Esophagus (tissue), 2 donors: ENCODE measurements at regions not wholly inside any gene's neighbourhood (a gene's known extent, or its start where the extent isn't known, plus 50 kb on each side); places are given as distances from the start of the nearest gene placed in this dataset.

ENCODE experiments used
- H3K27ac ChIP-seq, 2 donors: one replicate each; pipeline ENCODE4 v1.5.1; 2013; ENCODE audit warnings: low read depth in 2 of 2, mild to moderate bottlenecking in 2 of 2, inconsistent platforms in 1 of 2, low read length in 1 of 2, moderate library complexity in 1 of 2
- H3K27me3 ChIP-seq, 2 donors: one replicate each; pipeline ENCODE4 v1.6.1; 2013; ENCODE audit warnings: low read length in 2 of 2, control low read depth in 1 of 2, mild to moderate bottlenecking in 1 of 2; ENCODE audit not compliant: insufficient read depth in 2 of 2, control insufficient read depth in 1 of 2
- H3K36me3 ChIP-seq, 2 donors: one replicate each; pipeline ENCODE4 v1.6.1; 2013; ENCODE audit warnings: low read length in 1 of 2; ENCODE audit not compliant: control insufficient read depth in 2 of 2, insufficient read depth in 2 of 2
- H3K4me1 ChIP-seq, 2 donors: one replicate each; pipeline ENCODE4 v1.6.1; 2013; ENCODE audit warnings: low read length in 1 of 2; ENCODE audit not compliant: control insufficient read depth in 2 of 2, insufficient read depth in 2 of 2
- H3K4me3 ChIP-seq, 2 donors: one replicate each; pipeline ENCODE4 v1.5.1; 2013; ENCODE audit warnings: low read length in 2 of 2, mild to moderate bottlenecking in 2 of 2, low read depth in 1 of 2, moderate library complexity in 1 of 2
- H3K9me3 ChIP-seq, 2 donors: one replicate each; pipeline ENCODE4 v1.6.1; 2013; ENCODE audit warnings: mild to moderate bottlenecking in 2 of 2, low read depth in 1 of 2, low read length in 1 of 2, moderate library complexity in 1 of 2; ENCODE audit not compliant: control insufficient read depth in 2 of 2, insufficient read depth in 1 of 2
- WGBS, 2 donors: extraction: QIAGEN DNeasy Blood & Tissue Kit; methylation state at CpG; one replicate each; pipeline ENCODE4 v1.1.7; 2013; 5-methylcytosine and 5-hydroxymethylcytosine counted together
- donor health status: healthy with polysubstance abuse.
- donor health status: Bipolar disorder and iron deficiency.

- peaks cover 0 to 2% of the 10 kb centered on the region in 2 donors for H3K9me3 ChIP-seq
- WGBS, 2 donors = 67 to 72% methylated on average over 15 of the region's 15 CpGs
- H3K27me3 ChIP-seq = no peaks in the 10 kb centered on the region
- no peaks in the 10 kb centered on the region for H3K4me1 ChIP-seq
- H3K4me3 ChIP-seq = no peak overlapping the region
- H3K27ac ChIP-seq = no peak overlapping the region
- no peaks in the 10 kb centered on the region for H3K36me3 ChIP-seq
These were observed 238.8 kb upstream of the ADAMTS16 start for GRCh38 chr5:4901305-4901811.

DNA sequence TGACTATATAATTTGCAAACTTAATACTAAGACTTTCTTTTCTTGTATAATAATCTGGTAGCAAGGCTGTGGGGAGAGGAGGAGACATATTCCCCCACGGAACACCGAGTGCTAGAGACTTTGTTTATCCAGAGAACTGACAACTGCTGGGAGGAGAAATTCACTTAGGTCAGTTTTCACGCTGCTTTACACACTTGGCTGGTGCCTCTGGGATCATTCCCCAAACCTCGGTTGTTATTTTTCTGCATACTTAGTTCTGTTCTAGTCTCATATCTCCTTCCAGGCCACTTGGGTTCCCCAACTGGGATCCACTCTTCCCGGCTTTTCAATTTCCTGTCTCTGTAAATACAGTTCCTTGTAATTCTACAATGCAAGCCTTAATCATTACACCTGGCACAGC, 238.2 kb upstream of the ADAMTS16 start:
- Histone ChIP-seq H3K4me1 (no peaks in the 10 kb centered on the region), H3K27me3 (no peaks in the 10 kb centered on the region), H3K4me3 (no peak overlapping the region), H3K9me3 (peaks cover 0 to 2% of the 10 kb centered on the region in 2 donors), H3K27ac (no peak overlapping the region), H3K36me3 (no peaks in the 10 kb centered on the region)
- 63% methylated on average over 5 of the region's 5 CpGs for WGBS, 2 donors

DNA sequence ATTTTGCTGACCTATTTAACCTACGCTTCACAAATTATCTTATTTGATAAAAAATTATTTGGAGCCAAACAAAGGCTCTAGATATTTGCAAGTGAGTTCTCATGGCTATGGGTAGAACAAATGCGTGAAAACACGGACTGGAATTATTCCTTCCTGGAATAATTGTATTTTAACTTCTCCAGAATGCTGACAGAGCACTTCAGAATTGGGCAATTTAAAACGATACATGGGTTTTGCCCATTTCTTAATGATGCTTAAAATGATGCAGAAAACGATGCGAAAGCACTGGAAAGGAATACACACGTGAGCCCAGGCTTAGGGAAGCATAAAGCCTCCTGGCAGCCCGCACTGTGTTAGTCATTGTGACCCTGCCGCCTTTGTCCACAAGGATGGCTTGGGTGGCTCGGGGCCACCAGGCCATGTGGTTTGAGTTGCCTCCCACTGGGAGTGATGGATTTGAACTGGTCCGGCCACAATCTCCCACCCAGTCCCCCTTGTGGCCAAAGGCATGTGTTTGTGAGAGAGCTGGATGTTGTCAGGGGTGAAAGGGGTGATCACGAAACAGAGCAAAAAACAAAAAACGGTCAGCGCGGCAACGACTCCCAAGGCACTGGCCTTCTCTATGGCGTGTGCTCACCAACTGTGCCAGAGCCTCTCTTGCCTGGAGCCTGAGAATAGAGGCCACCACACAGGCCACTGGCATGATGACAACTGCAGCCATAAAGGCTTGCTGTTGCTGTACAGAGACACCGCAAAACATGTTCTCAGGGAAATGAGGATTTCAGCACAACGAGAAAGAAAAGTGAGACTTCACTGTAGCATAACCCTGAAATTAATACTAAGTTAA, 234.2 kb upstream of the ADAMTS16 start:
- H3K9me3 ChIP-seq = no peaks in the 10 kb centered on the region
- 74 to 75% methylated on average over 19 of the region's 19 CpGs for WGBS, 2 donors

GRCh38 chr5:4906786-4907185, 233.3 kb upstream of the ADAMTS16 start:
- no peaks in the 10 kb centered on the region for H3K9me3 ChIP-seq
- no peaks in the 10 kb centered on the region for H3K4me1 ChIP-seq
- no peaks in the 10 kb centered on the region for H3K27me3 ChIP-seq
- no peak overlapping the region for H3K4me3 ChIP-seq
- H3K36me3 ChIP-seq = no peaks in the 10 kb centered on the region
- 43 to 59% methylated on average over 1 of the region's 1 CpG for WGBS, 2 donors
- H3K27ac ChIP-seq = no peak overlapping the region

More for the DNA sequence above, 234.2 kb upstream of the ADAMTS16 start:
- Histone ChIP-seq H3K4me3 (no peak overlapping the region), H3K4me1 (no peaks in the 10 kb centered on the region), H3K36me3 (no peaks in the 10 kb centered on the region), H3K27ac (no peak overlapping the region), H3K27me3 (no peaks in the 10 kb centered on the region)

DNA sequence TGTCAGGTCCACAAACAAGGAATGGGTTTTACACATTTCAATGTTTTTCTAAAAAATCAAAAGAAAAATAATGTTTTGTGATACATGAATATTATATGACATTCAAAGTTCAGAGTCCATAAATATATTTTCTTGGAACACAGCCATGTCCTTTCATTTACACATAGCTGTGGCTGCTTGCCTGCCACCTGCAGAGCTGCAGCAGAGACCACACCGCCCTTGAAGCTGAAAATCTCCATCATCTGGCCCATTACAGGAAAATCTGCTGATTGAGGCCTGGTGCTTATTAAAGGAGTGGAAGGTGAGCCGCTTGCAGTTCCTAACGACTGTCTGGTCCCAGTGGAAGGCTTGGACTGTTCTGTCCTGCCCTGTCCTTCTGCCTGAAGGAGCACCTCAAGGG, 232.6 kb upstream of the ADAMTS16 start:
- H3K4me3 ChIP-seq = no peak overlapping the region
- H3K27ac ChIP-seq = no peak overlapping the region
- WGBS, 2 donors = 55 to 73% methylated on average over 3 of the region's 3 CpGs
- H3K36me3 ChIP-seq = no peaks in the 10 kb centered on the region
- no peaks in the 10 kb centered on the region for H3K9me3 ChIP-seq
- no peaks in the 10 kb centered on the region for H3K27me3 ChIP-seq
- H3K4me1 ChIP-seq = no peaks in the 10 kb centered on the region

DNA sequence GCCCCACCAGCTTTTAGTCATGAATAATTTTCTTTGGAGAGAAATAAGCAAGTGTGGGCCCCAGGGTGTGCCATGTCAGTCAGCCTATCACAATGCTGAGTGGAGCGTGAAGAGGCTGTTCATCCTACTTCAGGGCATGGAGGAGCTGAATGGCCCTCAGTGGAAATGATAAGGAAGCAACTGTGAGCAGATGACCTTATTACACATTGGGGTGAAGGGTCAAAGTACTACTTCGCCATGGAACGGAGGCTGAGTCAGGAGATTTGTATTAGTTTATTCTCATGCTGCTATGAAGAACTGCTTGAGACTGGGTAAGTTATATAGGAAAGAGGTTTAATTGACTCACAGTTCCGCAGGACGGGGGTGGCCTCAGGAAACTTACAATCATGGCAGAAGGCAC, 231.0 kb upstream of the ADAMTS16 start:
- no peaks in the 10 kb centered on the region for H3K36me3 ChIP-seq
- no peaks in the 10 kb centered on the region for H3K9me3 ChIP-seq
- H3K4me1 ChIP-seq = no peaks in the 10 kb centered on the region
- H3K4me3 ChIP-seq = no peak overlapping the region
- H3K27ac ChIP-seq = no peak overlapping the region
- no peaks in the 10 kb centered on the region for H3K27me3 ChIP-seq
- WGBS, 2 donors = 80 to 90% methylated on average over 5 of the region's 5 CpGs

GRCh38 chr5:4911646-4912403, 228.3 kb upstream of the ADAMTS16 start:
- Histone ChIP-seq H3K4me3 (no peak overlapping the region), H3K9me3 (no peaks in the 10 kb centered on the region), H3K36me3 (no peaks in the 10 kb centered on the region), H3K27me3 (no peaks in the 10 kb centered on the region), H3K27ac (no peak overlapping the region), H3K4me1 (no peaks in the 10 kb centered on the region)
- WGBS, 2 donors = 72 to 81% methylated on average over 6 of the region's 6 CpGs

DNA sequence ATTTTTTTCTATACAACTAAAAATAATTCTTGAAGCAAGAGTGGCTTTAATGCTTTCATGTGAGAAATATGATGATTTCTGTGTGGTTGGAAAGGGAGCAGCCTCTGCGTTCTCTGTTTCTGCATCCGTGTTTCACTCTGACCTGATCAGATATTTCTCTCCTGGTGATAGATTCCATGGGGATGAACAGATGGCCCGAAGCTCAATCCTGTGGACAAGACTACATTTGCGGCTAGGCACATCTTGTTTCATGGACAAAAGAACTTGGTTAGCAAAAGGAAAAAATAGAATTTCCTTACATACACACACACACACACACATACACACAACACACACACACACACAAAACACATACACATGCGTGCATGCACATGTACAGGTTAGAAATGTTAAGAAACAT, 218.2 kb upstream of the ADAMTS16 start:
- Histone ChIP-seq H3K36me3 (no peaks in the 10 kb centered on the region), H3K27me3 (no peaks in the 10 kb centered on the region), H3K9me3 (peaks cover 0 to 3% of the 10 kb centered on the region in 2 donors), H3K4me1 (no peaks in the 10 kb centered on the region), H3K4me3 (no peak overlapping the region), H3K27ac (no peak overlapping the region)
- WGBS, 2 donors = 65 to 71% methylated on average over 5 of the region's 5 CpGs

DNA sequence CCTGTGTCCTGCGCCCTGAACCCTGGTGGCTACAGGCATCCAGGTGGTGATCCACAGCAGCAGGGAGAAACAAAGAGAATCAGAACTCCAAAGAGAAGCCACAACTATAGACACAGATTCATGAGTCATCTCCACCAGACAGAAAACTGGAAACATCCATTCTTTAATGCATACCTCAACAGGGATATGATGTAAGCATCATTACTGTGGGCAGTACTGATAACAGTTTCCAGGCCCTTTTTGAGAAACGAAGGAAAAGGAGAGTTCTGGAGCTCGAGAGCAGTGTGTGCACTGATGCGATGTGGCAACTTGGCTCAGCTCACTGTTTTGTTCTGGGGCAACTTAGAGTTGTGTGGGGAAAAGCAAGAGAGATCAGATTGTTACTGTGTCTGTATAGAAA, 215.6 kb upstream of the ADAMTS16 start:
- Histone ChIP-seq H3K27me3 (no peaks in the 10 kb centered on the region), H3K4me3 (no peak overlapping the region), H3K9me3 (peaks cover 0 to 3% of the 10 kb centered on the region in 2 donors), H3K4me1 (no peaks in the 10 kb centered on the region), H3K27ac (no peak overlapping the region), H3K36me3 (no peaks in the 10 kb centered on the region)
- 80 to 85% methylated on average over 4 of the region's 4 CpGs for WGBS, 2 donors
